GM23248 (cell line): ENCODE measurements at regions not wholly inside any gene's neighbourhood (a gene's known extent, or its start where the extent isn't known, plus 50 kb on each side); places are given as distances from the start of the nearest gene placed in this dataset.

Source experiments
- EZH2 ChIP-seq: fragments of 200-600 bp; sonication (generic); IDR thresholded peaks from 2 replicates; pipeline ENCODE4 v1.6.1; 2018; ENCODE audit warnings: antibody characterized with exemption, mild to moderate bottlenecking; ENCODE audit not compliant: insufficient read depth, poor library complexity, severe bottlenecking
- EZH2phosphoT487 ChIP-seq: fragments of 200-600 bp; sonication (generic); IDR thresholded peaks from 2 replicates; pipeline ENCODE4 v1.6.1; 2018; ENCODE audit warnings: antibody characterized with exemption, moderate library complexity, mild to moderate bottlenecking, low read depth; ENCODE audit not compliant: insufficient read depth

GRCh38 chr1:87786861-87787545 is 458.3 kb downstream of the LMO4 start:
- no peak for TF ChIP-seq EZH2phosphoT487
- no peak for TF ChIP-seq EZH2
